Neuronal stem cell (in vitro differentiated cells): ENCODE measurements at regions not wholly inside any gene's neighbourhood (a gene's known extent, or its start where the extent isn't known, plus 50 kb on each side); places are given as distances from the start of the nearest gene placed in this dataset.
A peak's percentile ranks its signal among the peaks of the same experiment; 100 is the strongest.

ENCODE experiments used
- DNase-seq: peaks from one replicate; pipeline ENCODE4 v3.0.0-alpha.2; 2013; ENCODE audit warnings: low spot score
- H2AFZ ChIP-seq: one replicate; pipeline ENCODE4 v1.6.1; 2013; ENCODE audit warnings: mild to moderate bottlenecking, low read length, inconsistent platforms
- H2AK5ac ChIP-seq: 2 replicates; pipeline ENCODE4 v1.6.1; 2013; ENCODE audit warnings: low read depth, mild to moderate bottlenecking, inconsistent platforms, low read length, moderate library complexity, mixed read lengths
- H2BK120ac ChIP-seq: 2 replicates; pipeline ENCODE4 v1.6.1; 2013; ENCODE audit warnings: low read depth, mild to moderate bottlenecking, inconsistent platforms, low read length, moderate library complexity, mixed read lengths
- H2BK12ac ChIP-seq: one replicate; pipeline ENCODE4 v1.6.1; 2013; ENCODE audit warnings: low read length, inconsistent platforms
- H2BK15ac ChIP-seq: 2 replicates; pipeline ENCODE4 v1.6.1; 2013; ENCODE audit warnings: mild to moderate bottlenecking, low read length, inconsistent platforms, mixed read lengths
- H2BK5ac ChIP-seq: one replicate; pipeline ENCODE4 v1.6.1; 2013; ENCODE audit warnings: inconsistent platforms, mild to moderate bottlenecking, low read length, moderate library complexity
- H3K14ac ChIP-seq: one replicate; pipeline ENCODE4 v1.6.1; 2013; ENCODE audit warnings: low read length, inconsistent platforms
- H3K18ac ChIP-seq: 2 replicates; pipeline ENCODE4 v1.6.1; 2013; ENCODE audit warnings: low read length, inconsistent platforms
- H3K23ac ChIP-seq: 2 replicates; pipeline ENCODE4 v1.6.1; 2013; ENCODE audit warnings: low read depth, mild to moderate bottlenecking, mixed read lengths, low read length, inconsistent platforms; ENCODE audit not compliant: poor library complexity
- H3K27ac ChIP-seq: replicated peaks from 3 replicates; pipeline ENCODE4 v1.5.1; 2013; ENCODE audit warnings: low read length, inconsistent platforms
- H3K27me3 ChIP-seq, 3 experiments: 2 replicates each; pipeline ENCODE4 v1.6.1; 2013; ENCODE audit warnings: low read length in 3 of 3, mild to moderate bottlenecking in 2 of 3, inconsistent platforms in 1 of 3, low read depth in 1 of 3, mixed read lengths in 1 of 3, moderate library complexity in 1 of 3; ENCODE audit not compliant: control insufficient read depth in 3 of 3, insufficient read depth in 3 of 3
- H3K36me3 ChIP-seq, 2 donors: replicated peaks in 1 of 2; 2 replicates each; pipeline ENCODE4 v1.6.1; 2013; ENCODE audit warnings: low read length in 2 of 2; ENCODE audit not compliant: control insufficient read depth in 2 of 2, insufficient read depth in 2 of 2
- H3K4ac ChIP-seq: 2 replicates; pipeline ENCODE4 v1.6.1; 2013; ENCODE audit warnings: inconsistent platforms, mild to moderate bottlenecking, low read length, moderate library complexity
- H3K4me1 ChIP-seq, 2 donors: 1 replicate in 1 of 2; 2 replicates in 1 of 2; pipeline ENCODE4 v1.6.1; 2013; ENCODE audit warnings: low read length in 2 of 2, low read depth in 1 of 2; ENCODE audit not compliant: control insufficient read depth in 2 of 2, insufficient read depth in 1 of 2
- H3K4me2 ChIP-seq: one replicate; pipeline ENCODE4 v1.6.1; 2013; ENCODE audit warnings: mild to moderate bottlenecking, low read length, inconsistent platforms; ENCODE audit not compliant: insufficient read depth, poor library complexity, severe bottlenecking
- H3K4me3 ChIP-seq, 2 donors: 2 replicates each; pipeline ENCODE4 v1.5.1; 2013; ENCODE audit warnings: low read length in 2 of 2, mild to moderate bottlenecking in 2 of 2, inconsistent platforms in 1 of 2, moderate library complexity in 1 of 2
- H3K79me1 ChIP-seq: one replicate; pipeline ENCODE4 v1.6.1; 2013; ENCODE audit warnings: low read depth, mild to moderate bottlenecking, inconsistent platforms, low read length, moderate library complexity
- H3K9ac ChIP-seq: one replicate; pipeline ENCODE4 v1.6.1; 2013; ENCODE audit warnings: mild to moderate bottlenecking, low read depth, low read length, inconsistent platforms; ENCODE audit not compliant: poor library complexity
- H3K9me3 ChIP-seq, 2 donors: replicated peaks in 1 of 2; 2 replicates each; pipeline versions ENCODE3 to v1.6.1; 2013; ENCODE audit warnings: low read length in 2 of 2, mild to moderate bottlenecking in 2 of 2, inconsistent platforms in 1 of 2, low read depth in 1 of 2, mixed read lengths in 1 of 2, moderate library complexity in 1 of 2; ENCODE audit not compliant: control insufficient read depth in 2 of 2, insufficient read depth in 1 of 2
- H4K8ac ChIP-seq: one replicate; pipeline ENCODE4 v1.6.1; 2013; ENCODE audit warnings: low read depth, mild to moderate bottlenecking, inconsistent platforms, low read length, moderate library complexity
- H4K91ac ChIP-seq: one replicate; pipeline ENCODE4 v1.6.1; 2013; ENCODE audit warnings: low read length, low read depth, mild to moderate bottlenecking, inconsistent platforms; ENCODE audit not compliant: poor library complexity
- WGBS, 2 donors: extraction: QIAGEN DNeasy Blood & Tissue Kit; methylation state at CpG; one replicate each; pipeline ENCODE4 v1.1.7; 2013; ENCODE audit warnings: missing lambda C conversion rate in 2 of 2, mixed read lengths in 1 of 2; ENCODE audit not compliant: insufficient read length in 2 of 2, insufficient replicate concordance in 1 of 2; ENCODE audit errors: extremely low coverage in 2 of 2; 5-methylcytosine and 5-hydroxymethylcytosine counted together

GRCh38 chr6:132135409-132135808 is 184.2 kb upstream of the CCN2 start:
- Histone ChIP-seq H3K4ac (no peak overlapping the region), H3K27me3 (no peaks in the 10 kb centered on the region), H3K9ac (no peak overlapping the region), H3K79me1 (no peaks in the 10 kb centered on the region), H2BK15ac (no peak overlapping the region), H3K14ac (no peak overlapping the region), H3K36me3 (no peaks in the 10 kb centered on the region), H2BK120ac (no peak overlapping the region), H2AFZ (no peak overlapping the region), H2BK12ac (no peak overlapping the region), H3K4me3 (no peak overlapping the region), H3K4me2 (no peak overlapping the region), H3K4me1 (peaks cover 10 to 28% of the 10 kb centered on the region in 2 donors), H3K27ac (no peak overlapping the region), H4K91ac (no peak overlapping the region), H3K23ac (no peak overlapping the region), H3K9me3 (no peaks in the 10 kb centered on the region), H2AK5ac (no peak overlapping the region), H4K8ac (no peak overlapping the region), H2BK5ac (no peak overlapping the region), H3K18ac (no peak overlapping the region)
- DNase-seq, result no peak
- no CpG with 5 or more reads among the region's 6 CpGs for WGBS, 2 donors

GRCh38 chr6:132133736-132134445 is 182.7 kb upstream of the CCN2 start:
- H4K8ac ChIP-seq, result no peak overlapping the region
- no CpG with 5 or more reads among the region's 5 CpGs for WGBS, 2 donors
- no peak overlapping the region for H3K18ac ChIP-seq

GRCh38 chr6:132132924-132133639 is 181.9 kb upstream of the CCN2 start:
- H3K4me2 ChIP-seq, result no peak overlapping the region
- H2BK12ac ChIP-seq, result no peak overlapping the region
- H2AK5ac ChIP-seq, result no peak overlapping the region
- H4K91ac ChIP-seq, result no peak overlapping the region
- no peak overlapping the region for H3K4ac ChIP-seq
- no peak overlapping the region for H2BK15ac ChIP-seq
- no peak overlapping the region for H3K4me3 ChIP-seq
- H3K27me3 ChIP-seq, result no peaks in the 10 kb centered on the region
- DNase-seq, result no peak
- H3K18ac ChIP-seq, result no peak overlapping the region
- H3K36me3 ChIP-seq, result no peaks in the 10 kb centered on the region
- H3K79me1 ChIP-seq, result no peaks in the 10 kb centered on the region
- WGBS, 2 donors, result no CpG with 5 or more reads among the region's 3 CpGs
- peaks cover 10 to 28% of the 10 kb centered on the region in 2 donors for H3K4me1 ChIP-seq
- H2BK5ac ChIP-seq, result no peak overlapping the region
- H3K23ac ChIP-seq, result no peak overlapping the region
- H2AFZ ChIP-seq, result peak overlapping the region; percentile 73
- no peak overlapping the region for H2BK120ac ChIP-seq
- no peaks in the 10 kb centered on the region for H3K9me3 ChIP-seq
- no peak overlapping the region for H3K14ac ChIP-seq
- H3K27ac ChIP-seq, result no peak overlapping the region
- no peak overlapping the region for H4K8ac ChIP-seq
- no peak overlapping the region for H3K9ac ChIP-seq

More at GRCh38 chr6:132133736-132134445, 182.7 kb upstream of the CCN2 start:
- no peak overlapping the region for H2BK15ac ChIP-seq
- H2AFZ ChIP-seq, result peak overlapping the region; percentile 6
- no peak overlapping the region for H3K9ac ChIP-seq
- H2AK5ac ChIP-seq, result no peak overlapping the region
- no peak overlapping the region for H4K91ac ChIP-seq
- no peak overlapping the region for H2BK5ac ChIP-seq
- H3K4me3 ChIP-seq, result no peak overlapping the region
- no peaks in the 10 kb centered on the region for H3K36me3 ChIP-seq
- no peak overlapping the region for H2BK12ac ChIP-seq
- no peaks in the 10 kb centered on the region for H3K9me3 ChIP-seq
- no peak overlapping the region for H3K14ac ChIP-seq
- no peaks in the 10 kb centered on the region for H3K79me1 ChIP-seq
- no peaks in the 10 kb centered on the region for H3K27me3 ChIP-seq
- no peak for DNase-seq
- no peak overlapping the region for H3K4ac ChIP-seq
- H3K27ac ChIP-seq, result no peak overlapping the region
- H2BK120ac ChIP-seq, result no peak overlapping the region
- peaks cover 10 to 28% of the 10 kb centered on the region in 2 donors for H3K4me1 ChIP-seq
- H3K23ac ChIP-seq, result no peak overlapping the region
- H3K4me2 ChIP-seq, result no peak overlapping the region

DNA sequence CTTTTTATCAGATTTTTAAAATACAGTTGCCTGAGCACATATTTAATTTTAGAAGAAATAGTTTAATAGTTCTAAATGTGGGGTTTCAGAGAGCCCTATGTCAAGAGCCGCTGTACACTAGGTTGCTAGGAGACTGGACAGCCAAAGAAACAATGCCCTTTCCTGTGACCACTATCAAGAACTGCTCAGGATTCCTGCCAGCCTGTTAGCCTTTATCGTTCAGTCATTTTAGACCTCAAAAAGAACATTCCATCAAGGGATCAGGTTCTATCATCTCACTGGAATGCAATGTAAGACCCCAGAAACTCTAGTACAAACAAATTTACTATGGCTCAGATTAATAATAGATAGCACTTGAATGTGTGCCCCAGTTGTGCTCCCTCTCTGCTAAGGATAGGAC is 181.2 kb upstream of the CCN2 start:
- Histone ChIP-seq H3K18ac (no peak overlapping the region), H3K27me3 (no peaks in the 10 kb centered on the region), H3K9me3 (no peaks in the 10 kb centered on the region), H3K4me3 (no peak overlapping the region), H3K14ac (no peak overlapping the region), H2BK5ac (no peak overlapping the region), H2BK12ac (no peak overlapping the region), H3K9ac (no peak overlapping the region), H4K91ac (no peak overlapping the region), H2AK5ac (no peak overlapping the region), H3K23ac (no peak overlapping the region), H2BK120ac (no peak overlapping the region), H3K36me3 (no peaks in the 10 kb centered on the region), H3K4me2 (no peak overlapping the region), H3K79me1 (no peaks in the 10 kb centered on the region), H4K8ac (no peak overlapping the region), H2BK15ac (no peak overlapping the region), H2AFZ (peak overlapping the region; percentile 73), H3K27ac (no peak overlapping the region), H3K4me1 (peaks cover 10 to 28% of the 10 kb centered on the region in 2 donors), H3K4ac (no peak overlapping the region)
- WGBS, 2 donors, result no CpG with 5 or more reads among the region's 2 CpGs
- DNase-seq, result no peak
